K562 (cell line): ENCODE measurements at regions not wholly inside any gene's neighbourhood (a gene's known extent, or its start where the extent isn't known, plus 50 kb on each side); places are given as distances from the start of the nearest gene placed in this dataset.

Experiments used
- ATAC-seq: fragments of 200-7000 bp; cut with Tn5 transposase; 3 replicates; pipeline ENCODE4 v1.9.1; 2020; ENCODE audit warnings: moderate library complexity
- BruUV-seq: library from RNA; stranded (reverse); fragments of 400-500 nt; replicated peaks from 2 replicates; lab custom pipeline; 2021; lab: Mats Ljungman, UMichigan
- CTCF ChIA-PET: fragments of 300-600 bp; formaldehyde crosslinking; extraction: SDS; loops from one replicate; lab custom pipeline; 2021; ENCODE audit warnings: low intra/inter-chr PET ratio; lab: Yijun Ruan, JAX
- POLR2A ChIA-PET: fragments of 300-600, 350-650 bp; sonication (Branson Sonifier 250); formaldehyde crosslinking; extraction: SDS; loops from one replicate; lab custom pipeline; 2021; ENCODE audit warnings: antibody characterized with exemption, inconsistent platforms; lab: Yijun Ruan, JAX
- DNase-seq, 4 experiments: peaks; one replicate each; pipeline versions ENCODE4 v3.0.0 to v3.0.0-alpha.2; 2011 to 2018; ENCODE audit warnings: low spot score in 3 of 4, mixed read lengths in 3 of 4; ENCODE audit errors: extremely low read depth in 1 of 4
- FAIRE-seq: peaks from 2 replicates; lab custom pipeline; 2011; peaks lifted over from hg19 to GRCh38; lab: Jason Lieb, UNC
- H2AFZ ChIP-seq: 2 replicates; pipeline ENCODE4 v1.6.0; 2011; ENCODE audit warnings: low read depth, low read length, control low read depth, inconsistent platforms
- H3K27ac ChIP-seq: fragments of 200-600 bp; 3 replicates; pipeline ENCODE4 v1.8.0; 2011; ENCODE audit warnings: low read depth, mild to moderate bottlenecking, control low read depth, inconsistent platforms, low read length, moderate library complexity, mixed read lengths; ENCODE audit errors: extremely low read depth
- H3K27me3 ChIP-seq, 2 experiments: fragments of 300-600 bp in 1 of 2; 2 replicates in 1 of 2; 3 replicates in 1 of 2; pipeline versions ENCODE4 v1.6.0 to v1.8.0; 2011; ENCODE audit warnings: inconsistent platforms in 2 of 2, low read length in 2 of 2, mild to moderate bottlenecking in 1 of 2, mixed read lengths in 1 of 2, moderate library complexity in 1 of 2; ENCODE audit not compliant: control insufficient read depth in 2 of 2, insufficient read depth in 2 of 2
- H3K36me3 ChIP-seq: fragments of 300-600 bp; 3 replicates; pipeline ENCODE4 v1.8.0; 2011; ENCODE audit warnings: mild to moderate bottlenecking, low read length, inconsistent platforms; ENCODE audit not compliant: control insufficient read depth, insufficient read depth
- H3K4me1 ChIP-seq, 2 experiments: fragments of 200-600 bp in 1 of 2; replicated peaks in 1 of 2; 2 replicates in 1 of 2; 3 replicates in 1 of 2; pipeline versions ENCODE4 v1.5.1 to v1.8.0; 2011; ENCODE audit warnings: inconsistent platforms in 2 of 2, low read length in 2 of 2, mild to moderate bottlenecking in 1 of 2, mixed read lengths in 1 of 2, moderate library complexity in 1 of 2; ENCODE audit not compliant: control insufficient read depth in 2 of 2, insufficient read depth in 2 of 2
- H3K4me2 ChIP-seq: 2 replicates; pipeline ENCODE4 v1.6.1; 2011; ENCODE audit warnings: low read length, control low read depth, inconsistent platforms, mixed read lengths; ENCODE audit not compliant: insufficient read depth
- H3K4me3 ChIP-seq: fragments of 200-600 bp; sonication (generic), shearing (Covaris generic); 2 replicates; pipeline ENCODE4 v1.5.1; 2016; ENCODE audit warnings: control low read depth, inconsistent platforms
- H3K79me2 ChIP-seq: fragments of 200-600 bp; 3 replicates; pipeline ENCODE4 v1.8.0; 2011; ENCODE audit warnings: low read length, inconsistent platforms; ENCODE audit not compliant: control insufficient read depth, insufficient read depth
- H3K9ac ChIP-seq, 2 experiments: 2 replicates each; pipeline versions ENCODE4 v1.6.0 to v1.6.1; 2011; ENCODE audit warnings: low read depth in 2 of 2, low read length in 2 of 2, control low read depth in 1 of 2, inconsistent platforms in 1 of 2, mild to moderate bottlenecking in 1 of 2, mixed read lengths in 1 of 2; ENCODE audit not compliant: insufficient read depth in 1 of 2
- H3K9me1 ChIP-seq: one replicate; pipeline ENCODE4 v1.6.0; 2011; ENCODE audit warnings: inconsistent platforms, mild to moderate bottlenecking, low read length, moderate library complexity; ENCODE audit not compliant: control insufficient read depth, insufficient read depth
- H3K9me3 ChIP-seq: replicated peaks from 2 replicates; pipeline ENCODE4 v1.5.1; 2011; ENCODE audit warnings: low read depth, low read length, inconsistent platforms; ENCODE audit not compliant: control insufficient read depth, insufficient read depth
- H4K20me1 ChIP-seq: replicated peaks from 2 replicates; pipeline ENCODE4 v1.6.1; 2011; ENCODE audit warnings: low read length, inconsistent platforms, mixed read lengths; ENCODE audit not compliant: control insufficient read depth, insufficient read depth
- ARID2 ChIP-seq: fragments of 450-650 bp; IDR thresholded peaks from 2 replicates; pipeline ENCODE4 v1.6.1; 2017; ENCODE audit warnings: antibody characterized with exemption, mild to moderate bottlenecking
- DNMT1 ChIP-seq: fragments of 450-650 bp; IDR thresholded peaks from 2 replicates; pipeline ENCODE4 v1.6.1; 2016; ENCODE audit warnings: antibody characterized with exemption, mild to moderate bottlenecking
- GTF3C2 ChIP-seq: IDR thresholded peaks from 3 replicates; pipeline ENCODE4 v1.6.1; 2011; ENCODE audit warnings: borderline replicate concordance, mild to moderate bottlenecking, moderate library complexity; ENCODE audit not compliant: insufficient read length; ENCODE audit errors: extremely low read depth
- MAFF ChIP-seq: IDR thresholded peaks from 2 replicates; pipeline ENCODE4 v1.6.1; 2012; ENCODE audit warnings: low read length, improper control_type of control experiment
- POLR3A ChIP-seq: IDR thresholded peaks from 2 replicates; pipeline ENCODE4 v1.6.1; 2011; ENCODE audit warnings: borderline replicate concordance, mild to moderate bottlenecking, moderate library complexity; ENCODE audit not compliant: insufficient read length, insufficient read depth; ENCODE audit errors: extremely low read depth
- RBM17 ChIP-seq: fragments of 200-400 bp; formaldehyde crosslinking; IDR thresholded peaks from 2 replicates; pipeline ENCODE4 v1.6.1; 2017; ENCODE audit warnings: low read depth, mild to moderate bottlenecking, low read length, borderline replicate concordance
- TAL1 ChIP-seq: fragments of 450-650 bp; IDR thresholded peaks from 2 replicates; pipeline ENCODE4 v1.6.1; 2016; ENCODE audit warnings: mild to moderate bottlenecking
- TARDBP ChIP-seq: fragments of 450-650 bp; IDR thresholded peaks from 2 replicates; pipeline ENCODE4 v1.6.1; 2016
- XRCC5 ChIP-seq: fragments of 200-400 bp; formaldehyde crosslinking; IDR thresholded peaks from 2 replicates; pipeline ENCODE4 v1.6.1; 2017; ENCODE audit warnings: low read depth, mild to moderate bottlenecking, low read length
- ZBTB40 ChIP-seq, 2 experiments: fragments of 450-650 bp in 1 of 2; sonication (generic) in 1 of 2; formaldehyde crosslinking in 1 of 2; IDR thresholded peaks; 2 replicates each; pipeline versions ENCODE4 v1.7.1 to v1.9.0; 2016 to 2022; ENCODE audit warnings: inconsistent platforms in 1 of 2, mild to moderate bottlenecking in 1 of 2, missing genetic modification reagents in 1 of 2
- ZC3H8 ChIP-seq: fragments of 450-650 bp; IDR thresholded peaks from 2 replicates; pipeline ENCODE4 v1.6.1; 2017
- WGBS: fragments of 100-300 bp; shearing (Covaris generic); methylation state at CpG from one replicate; pipeline ENCODE4 v1.1.6; 2016; ENCODE audit warnings: low coverage, mixed read lengths; ENCODE audit not compliant: insufficient coverage; ENCODE audit errors: missing lambda C conversion rate; 5-methylcytosine and 5-hydroxymethylcytosine counted together
- in situ Hi-C: fragments of 300-500 bp; cut with MboI; formaldehyde crosslinking; loops from 4 replicates; pipeline ENCODE4 v1.15.0; 2018; ENCODE audit warnings: inconsistent platforms, mixed read lengths
- intact Hi-C: fragments of 100-400 bp; cut with micrococcal nuclease; formaldehyde crosslinking; loops from 2 replicates; pipeline ENCODE4 v1.14.2; 2022

- intact Hi-C loops: no loop called here
- Histone ChIP-seq H3K4me2 (no peak overlapping the region), H3K27me3 (no peaks in the 10 kb centered on the region), H3K9ac (no peak overlapping the region), H3K79me2 (no peaks in the 10 kb centered on the region), H3K9me1 (no peaks in the 10 kb centered on the region), H3K9me3 (no peaks in the 10 kb centered on the region), H3K36me3 (no peaks in the 10 kb centered on the region), H4K20me1 (no peaks in the 10 kb centered on the region), H3K4me3 (no peak overlapping the region), H3K27ac (no peak overlapping the region), H3K4me1 (no peaks in the 10 kb centered on the region), H2AFZ (no peak overlapping the region)
- no peak for FAIRE-seq
- POLR2A ChIA-PET: no interaction called here
- 1% methylated on average over 6 of the region's 6 CpGs for WGBS
- DNase-seq: no peak
- CTCF ChIA-PET: no interaction called here
- BruUV-seq: no TSS peak
- ATAC-seq: no peak
- in situ Hi-C loops: no loop called here
- TF ChIP-seq TAL1 (no peak), GTF3C2 (no peak), MAFF (no peak), POLR3A (no peak), RBM17 (no peak), ZC3H8 (no peak), ZBTB40 (IDR thresholded peaks at IDR 0.05) (no peak), ZBTB40 (CRISPR knock-in tag; IDR thresholded peaks at IDR 0.05) (no peak), DNMT1 (no peak), TARDBP (no peak), ARID2 (no peak), XRCC5 (no peak)
Observed at GRCh38 chr1:209086486-209087192, 496.9 kb upstream of the CAMK1G start.
